AG10803 (cell line): ENCODE measurements at regions not wholly inside any gene's neighbourhood (a gene's known extent, or its start where the extent isn't known, plus 50 kb on each side); places are given as distances from the start of the nearest gene placed in this dataset.
A peak's percentile ranks its signal among the peaks of the same experiment; 100 is the strongest.

Source experiments
- DNase-seq: peaks from one replicate; pipeline ENCODE4 v3.0.0; 2010; ENCODE audit warnings: low read depth
- H3K4me3 ChIP-seq: 2 replicates; pipeline ENCODE4 v1.5.1; 2011; ENCODE audit warnings: mild to moderate bottlenecking, low read length, control low read depth
- CTCF ChIP-seq: conservative IDR thresholded peaks from 2 replicates; pipeline ENCODE4 v1.5.1; 2011; ENCODE audit warnings: mild to moderate bottlenecking, low read length, control low read depth, inconsistent platforms

- H3K4me3 ChIP-seq = no peak overlapping the region
- DNase-seq = no peak
- TF ChIP-seq CTCF = no peak
These were observed 101.4 kb upstream of the ZNF32 start for GRCh38 chr10:43749940-43750552.

- TF ChIP-seq CTCF = no peak
- DNase-seq = no peak
- H3K4me3 ChIP-seq = no peak overlapping the region
These were observed 100.5 kb upstream of the ZNF32 start for GRCh38 chr10:43749145-43749576.

- no peak overlapping the region for H3K4me3 ChIP-seq
- no peak for TF ChIP-seq CTCF
- DNase-seq = no peak
These were observed 99.9 kb upstream of the ZNF32 start for GRCh38 chr10:43748560-43748959.

- peak; percentile 4 for DNase-seq
- TF ChIP-seq CTCF = no peak
- H3K4me3 ChIP-seq = no peak overlapping the region
These were observed 98.2 kb upstream of the ZNF32 start for GRCh38 chr10:43746906-43747305.

GRCh38 chr10:43739161-43739560 is 90.5 kb upstream of the ZNF32 start:
- DNase-seq = peak; percentile 88
- no peak for TF ChIP-seq CTCF

GRCh38 chr10:43737003-43737402 is 88.3 kb upstream of the ZNF32 start:
- H3K4me3 ChIP-seq = no peak overlapping the region
- no peak for DNase-seq
- TF ChIP-seq CTCF = no peak

More at GRCh38 chr10:43739161-43739560, 90.5 kb upstream of the ZNF32 start:
- no peak overlapping the region for H3K4me3 ChIP-seq

- DNase-seq = peak; percentile 16
- no peak overlapping the region for H3K4me3 ChIP-seq
- no peak for TF ChIP-seq CTCF
These were observed 87.2 kb upstream of the ZNF32 start for GRCh38 chr10:43735907-43736306.
